A549 (cell line): ENCODE measurements at regions not wholly inside any gene's neighbourhood (a gene's known extent, or its start where the extent isn't known, plus 50 kb on each side); places are given as distances from the start of the nearest gene placed in this dataset.

Experiments
- BHLHE40 ChIP-seq: IDR thresholded peaks from 2 replicates; pipeline ENCODE4 v1.6.1; 2012; ENCODE audit warnings: low read depth, low read length, inconsistent platforms
- CHD2 ChIP-seq: fragments of 150-350 bp; IDR thresholded peaks from 2 replicates; pipeline ENCODE4 v1.6.1; 2014; ENCODE audit warnings: low read length; ENCODE audit not compliant: partially characterized antibody
- EP300 ChIP-seq, 2 experiments: fragments of >200 bp; sonication (Bioruptor Twin); formaldehyde crosslinking; IDR thresholded peaks; 2 replicates in 1 of 2; 3 replicates in 1 of 2; pipeline ENCODE4 v1.6.1; 2016 to 2017
- ESRRA ChIP-seq: fragments of 150-350 bp; IDR thresholded peaks from 2 replicates; pipeline ENCODE4 v1.6.1; 2014; ENCODE audit warnings: mild to moderate bottlenecking, low read length, borderline replicate concordance
- FOSB ChIP-seq: fragments of 250-450 bp; sonication (Bioruptor Pico); IDR thresholded peaks from 2 replicates; pipeline ENCODE4 v1.5.0; 2020; ENCODE audit warnings: mild to moderate bottlenecking, moderate library complexity
- KDM1A ChIP-seq: fragments of 200-600 bp; sonication (generic); IDR thresholded peaks from 2 replicates; pipeline ENCODE4 v1.6.1; 2016; ENCODE audit warnings: low read depth, mild to moderate bottlenecking
- MYC ChIP-seq: IDR thresholded peaks from 2 replicates; pipeline ENCODE4 v1.6.1; 2012; ENCODE audit warnings: mild to moderate bottlenecking, inconsistent platforms, low read length, improper control_type of control experiment, borderline replicate concordance
- POLR2A ChIP-seq: IDR thresholded peaks from 2 replicates; pipeline ENCODE4 v1.6.1; 2012; ENCODE audit warnings: mild to moderate bottlenecking, low read length
- RAD21 ChIP-seq, 2 experiments: fragments of >200 bp in 1 of 2; sonication (Bioruptor Twin) in 1 of 2; formaldehyde crosslinking in 1 of 2; IDR thresholded peaks in 1 of 2; conservative IDR thresholded peaks in 1 of 2; 2 replicates in 1 of 2; 3 replicates in 1 of 2; pipeline ENCODE4 v1.6.1; 2012 to 2018; ENCODE audit warnings: inconsistent platforms in 1 of 2
- RARB ChIP-seq: fragments of 250-450 bp; sonication (Bioruptor Pico); IDR thresholded peaks from 2 replicates; pipeline ENCODE4 v1.8.0; 2021; ENCODE audit warnings: mild to moderate bottlenecking, moderate library complexity
- REST ChIP-seq: fragments of 200-600 bp; sonication (generic); IDR thresholded peaks from 2 replicates; pipeline ENCODE4 v1.6.1; 2016; ENCODE audit warnings: antibody characterized with exemption, mild to moderate bottlenecking, moderate library complexity
- RFX5 ChIP-seq: fragments of 450-650 bp; IDR thresholded peaks from 2 replicates; pipeline ENCODE4 v1.7.1; 2014; ENCODE audit warnings: antibody characterized with exemption, mild to moderate bottlenecking, moderate library complexity
- TF ChIP-seq, protein P1 (sequence below): fragments of >200 bp; sonication (Bioruptor Twin); formaldehyde crosslinking; IDR thresholded peaks from 3 replicates; pipeline ENCODE4 v1.5.1; 2016
- TF ChIP-seq, protein P2 (sequence below): IDR thresholded peaks from 2 replicates; pipeline ENCODE4 v1.6.1; 2012

- TF ChIP-seq RFX5 (no peak), POLR2A (no peak), MYC (no peak), RARB (CRISPR knock-in tag) (no peak), ESRRA (no peak), CHD2 (no peak), RAD21 (conservative IDR thresholded peaks at IDR 0.05 in 1 of 2, IDR thresholded peaks at IDR 0.05 in 1 of 2) (no peak), EP300 (IDR thresholded peaks at IDR 0.05) (no peak), REST (no peak), KDM1A (no peak), BHLHE40 (no peak), FOSB (no peak)
- TF ChIP-seq, protein P1, sequence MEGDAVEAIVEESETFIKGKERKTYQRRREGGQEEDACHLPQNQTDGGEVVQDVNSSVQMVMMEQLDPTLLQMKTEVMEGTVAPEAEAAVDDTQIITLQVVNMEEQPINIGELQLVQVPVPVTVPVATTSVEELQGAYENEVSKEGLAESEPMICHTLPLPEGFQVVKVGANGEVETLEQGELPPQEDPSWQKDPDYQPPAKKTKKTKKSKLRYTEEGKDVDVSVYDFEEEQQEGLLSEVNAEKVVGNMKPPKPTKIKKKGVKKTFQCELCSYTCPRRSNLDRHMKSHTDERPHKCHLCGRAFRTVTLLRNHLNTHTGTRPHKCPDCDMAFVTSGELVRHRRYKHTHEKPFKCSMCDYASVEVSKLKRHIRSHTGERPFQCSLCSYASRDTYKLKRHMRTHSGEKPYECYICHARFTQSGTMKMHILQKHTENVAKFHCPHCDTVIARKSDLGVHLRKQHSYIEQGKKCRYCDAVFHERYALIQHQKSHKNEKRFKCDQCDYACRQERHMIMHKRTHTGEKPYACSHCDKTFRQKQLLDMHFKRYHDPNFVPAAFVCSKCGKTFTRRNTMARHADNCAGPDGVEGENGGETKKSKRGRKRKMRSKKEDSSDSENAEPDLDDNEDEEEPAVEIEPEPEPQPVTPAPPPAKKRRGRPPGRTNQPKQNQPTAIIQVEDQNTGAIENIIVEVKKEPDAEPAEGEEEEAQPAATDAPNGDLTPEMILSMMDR: no peak
- TF ChIP-seq, protein P2, sequence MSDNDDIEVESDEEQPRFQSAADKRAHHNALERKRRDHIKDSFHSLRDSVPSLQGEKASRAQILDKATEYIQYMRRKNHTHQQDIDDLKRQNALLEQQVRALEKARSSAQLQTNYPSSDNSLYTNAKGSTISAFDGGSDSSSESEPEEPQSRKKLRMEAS: no peak
Measured at GRCh38 chr3:19052874-19053273, 95.4 kb upstream of the KCNH8 start.
